Endothelial cell (in vitro differentiated cells): ENCODE measurements at regions not wholly inside any gene's neighbourhood (a gene's known extent, or its start where the extent isn't known, plus 50 kb on each side); places are given as distances from the start of the nearest gene placed in this dataset.

Experiments
- DNase-seq: peaks from one replicate; pipeline ENCODE4 v3.0.0; 2021; ENCODE audit warnings: low spot score
- H3K27ac Mint-ChIP-seq: one replicate; pipeline ENCODE4 v1.8.0; 2021; ENCODE audit warnings: mixed read lengths, inconsistent platforms; ENCODE audit not compliant: unreplicated experiment
- H3K27me3 Mint-ChIP-seq: one replicate; pipeline ENCODE4 v1.8.0; 2021; ENCODE audit warnings: mild to moderate bottlenecking, moderate library complexity, mixed read lengths, inconsistent platforms; ENCODE audit not compliant: unreplicated experiment
- H3K36me3 Mint-ChIP-seq: one replicate; pipeline ENCODE4 v1.8.0; 2021; ENCODE audit warnings: mild to moderate bottlenecking, low read depth, mixed read lengths, inconsistent platforms; ENCODE audit not compliant: unreplicated experiment
- H3K4me1 Mint-ChIP-seq: one replicate; pipeline ENCODE4 v1.8.0; 2021; ENCODE audit warnings: mild to moderate bottlenecking, mixed read lengths, inconsistent platforms; ENCODE audit not compliant: unreplicated experiment
- H3K4me3 Mint-ChIP-seq: one replicate; pipeline ENCODE4 v1.8.0; 2021; ENCODE audit warnings: mild to moderate bottlenecking, mixed read lengths, inconsistent platforms; ENCODE audit not compliant: unreplicated experiment
- H3K9me3 Mint-ChIP-seq: one replicate; pipeline ENCODE4 v1.8.0; 2021; ENCODE audit warnings: mixed read lengths, inconsistent platforms; ENCODE audit not compliant: unreplicated experiment
- TF ChIP-seq, protein P1 (sequence below): fragments of 200-600 bp; sonication (generic); IDR thresholded peaks from one replicate; pipeline ENCODE4 v1.5.0; 2021; ENCODE audit warnings: antibody characterized with exemption; ENCODE audit not compliant: unreplicated experiment

DNA sequence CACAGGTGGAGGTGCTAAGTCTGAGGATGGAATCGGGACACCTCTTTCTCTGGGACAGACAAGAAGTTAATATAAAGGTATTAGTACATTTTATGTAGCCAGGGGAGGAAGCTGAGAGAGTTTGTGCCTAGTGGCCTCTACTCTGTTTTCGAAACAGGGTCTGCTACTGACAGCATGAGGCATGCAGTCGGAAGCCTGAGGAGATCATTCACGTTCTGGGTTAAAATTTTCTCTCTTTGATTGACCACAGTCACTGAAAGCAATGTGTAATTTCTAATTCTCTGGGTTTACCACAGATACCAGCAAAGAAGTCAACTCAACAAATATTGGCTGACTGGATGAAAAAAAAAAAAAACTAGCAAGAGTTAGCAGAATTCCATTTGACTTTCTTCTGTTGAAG is 53.3 kb upstream of the KCTD7 start:
- no peak overlapping the region for H3K27ac Mint-ChIP-seq
- peaks cover 15% of the 10 kb centered on the region for H3K4me1 Mint-ChIP-seq
- H3K27me3 Mint-ChIP-seq = no peaks in the 10 kb centered on the region
- no peaks in the 10 kb centered on the region for H3K9me3 Mint-ChIP-seq
- H3K4me3 Mint-ChIP-seq = no peak overlapping the region
- DNase-seq = no peak
- TF ChIP-seq, protein P1, sequence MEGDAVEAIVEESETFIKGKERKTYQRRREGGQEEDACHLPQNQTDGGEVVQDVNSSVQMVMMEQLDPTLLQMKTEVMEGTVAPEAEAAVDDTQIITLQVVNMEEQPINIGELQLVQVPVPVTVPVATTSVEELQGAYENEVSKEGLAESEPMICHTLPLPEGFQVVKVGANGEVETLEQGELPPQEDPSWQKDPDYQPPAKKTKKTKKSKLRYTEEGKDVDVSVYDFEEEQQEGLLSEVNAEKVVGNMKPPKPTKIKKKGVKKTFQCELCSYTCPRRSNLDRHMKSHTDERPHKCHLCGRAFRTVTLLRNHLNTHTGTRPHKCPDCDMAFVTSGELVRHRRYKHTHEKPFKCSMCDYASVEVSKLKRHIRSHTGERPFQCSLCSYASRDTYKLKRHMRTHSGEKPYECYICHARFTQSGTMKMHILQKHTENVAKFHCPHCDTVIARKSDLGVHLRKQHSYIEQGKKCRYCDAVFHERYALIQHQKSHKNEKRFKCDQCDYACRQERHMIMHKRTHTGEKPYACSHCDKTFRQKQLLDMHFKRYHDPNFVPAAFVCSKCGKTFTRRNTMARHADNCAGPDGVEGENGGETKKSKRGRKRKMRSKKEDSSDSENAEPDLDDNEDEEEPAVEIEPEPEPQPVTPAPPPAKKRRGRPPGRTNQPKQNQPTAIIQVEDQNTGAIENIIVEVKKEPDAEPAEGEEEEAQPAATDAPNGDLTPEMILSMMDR = no peak
- H3K36me3 Mint-ChIP-seq = peaks cover 9% of the 10 kb centered on the region

DNA sequence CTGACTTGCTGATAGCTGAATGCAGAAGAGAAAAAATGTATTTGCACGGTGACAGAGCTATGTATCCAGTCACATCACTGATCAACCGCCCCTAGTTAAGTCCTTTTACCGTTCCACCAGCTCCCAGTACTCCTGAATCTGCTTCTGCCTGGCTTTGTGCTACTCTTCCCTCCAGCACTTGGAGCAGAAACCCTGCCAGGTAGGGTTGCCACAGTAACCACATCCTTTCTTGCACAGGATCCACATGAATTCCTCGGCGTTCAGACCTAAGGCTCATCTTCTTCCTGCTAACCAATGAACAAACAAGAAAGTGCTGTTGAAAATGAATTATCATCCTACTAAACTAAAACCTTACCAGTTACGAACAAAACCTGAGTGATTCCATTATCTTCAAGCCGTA is 52.0 kb upstream of the KCTD7 start:
- DNase-seq = no peak
- Mint-ChIP-seq H3K27ac (no peak overlapping the region), H3K4me3 (no peak overlapping the region), H3K4me1 (peaks cover 15% of the 10 kb centered on the region), H3K36me3 (peaks cover 10% of the 10 kb centered on the region), H3K27me3 (no peaks in the 10 kb centered on the region), H3K9me3 (no peaks in the 10 kb centered on the region)
- TF ChIP-seq, protein P1 = no peak
